Progenitor cell of endocrine pancreas (in vitro differentiated cells): ENCODE measurements at regions not wholly inside any gene's neighbourhood (a gene's known extent, or its start where the extent isn't known, plus 50 kb on each side); places are given as distances from the start of the nearest gene placed in this dataset.

Experiments
- DNase-seq: peaks from one replicate; pipeline ENCODE4 v3.0.0; 2021; ENCODE audit warnings: low spot score; ENCODE audit not compliant: unreplicated experiment
- H3K27ac Mint-ChIP-seq: 2 replicates; pipeline ENCODE4 v1.8.0; 2021; ENCODE audit warnings: mild to moderate bottlenecking, moderate library complexity, mixed read lengths
- H3K27me3 Mint-ChIP-seq: 2 replicates; pipeline ENCODE4 v1.8.0; 2021; ENCODE audit warnings: mixed read lengths
- H3K36me3 Mint-ChIP-seq: 2 replicates; pipeline ENCODE4 v1.8.0; 2022; ENCODE audit warnings: mixed read lengths; ENCODE audit not compliant: insufficient read depth
- H3K4me1 Mint-ChIP-seq: 2 replicates; pipeline ENCODE4 v1.8.0; 2021; ENCODE audit warnings: low read depth, mixed read lengths
- H3K4me3 Mint-ChIP-seq: 2 replicates; pipeline ENCODE4 v1.8.0; 2021; ENCODE audit warnings: low read depth, mild to moderate bottlenecking, moderate library complexity, mixed read lengths
- H3K9me3 Mint-ChIP-seq: 2 replicates; pipeline ENCODE4 v1.8.0; 2021; ENCODE audit warnings: low read depth, mixed read lengths
- CTCF ChIP-seq: fragments of 200-600 bp; sonication (generic); IDR thresholded peaks from one replicate; pipeline ENCODE4 v1.5.0; 2021; ENCODE audit warnings: antibody characterized with exemption, mild to moderate bottlenecking; ENCODE audit not compliant: unreplicated experiment

GRCh38 chr11:42253156-42253555 is 793.7 kb upstream of the LRRC4C start:
- H3K4me3 Mint-ChIP-seq = no peak overlapping the region
- peaks cover 7% of the 10 kb centered on the region for H3K4me1 Mint-ChIP-seq
- H3K36me3 Mint-ChIP-seq = no peaks in the 10 kb centered on the region
- H3K27ac Mint-ChIP-seq = no peak overlapping the region
- no peaks in the 10 kb centered on the region for H3K27me3 Mint-ChIP-seq
- no peak for TF ChIP-seq CTCF
- H3K9me3 Mint-ChIP-seq = no peaks in the 10 kb centered on the region
- no peak for DNase-seq

- Mint-ChIP-seq H3K4me1 (peaks cover 7% of the 10 kb centered on the region), H3K4me3 (no peak overlapping the region), H3K9me3 (no peaks in the 10 kb centered on the region), H3K36me3 (no peaks in the 10 kb centered on the region), H3K27me3 (no peaks in the 10 kb centered on the region), H3K27ac (no peak overlapping the region)
- no peak for DNase-seq
- no peak for TF ChIP-seq CTCF
Observed at GRCh38 chr11:42255906-42256305, 796.5 kb upstream of the LRRC4C start.

- Mint-ChIP-seq H3K27ac (no peak overlapping the region), H3K4me1 (peaks cover 7% of the 10 kb centered on the region), H3K9me3 (no peaks in the 10 kb centered on the region), H3K36me3 (no peaks in the 10 kb centered on the region), H3K27me3 (no peaks in the 10 kb centered on the region), H3K4me3 (no peak overlapping the region)
- no peak for DNase-seq
- TF ChIP-seq CTCF = no peak
Observed at GRCh38 chr11:42257534-42257933, 798.1 kb upstream of the LRRC4C start.

GRCh38 chr11:42265072-42265471 is 805.6 kb upstream of the LRRC4C start:
- H3K27me3 Mint-ChIP-seq = no peaks in the 10 kb centered on the region
- peaks cover 4% of the 10 kb centered on the region for H3K9me3 Mint-ChIP-seq
- TF ChIP-seq CTCF = no peak
- DNase-seq = no peak
- no peaks in the 10 kb centered on the region for H3K36me3 Mint-ChIP-seq
- H3K4me3 Mint-ChIP-seq = no peak overlapping the region
- no peak overlapping the region for H3K27ac Mint-ChIP-seq
- no peaks in the 10 kb centered on the region for H3K4me1 Mint-ChIP-seq

- peaks cover 22% of the 10 kb centered on the region for H3K9me3 Mint-ChIP-seq
- no peaks in the 10 kb centered on the region for H3K4me1 Mint-ChIP-seq
- no peak for TF ChIP-seq CTCF
- H3K36me3 Mint-ChIP-seq = peaks cover 4% of the 10 kb centered on the region
- no peak for DNase-seq
- H3K27ac Mint-ChIP-seq = no peak overlapping the region
- no peaks in the 10 kb centered on the region for H3K27me3 Mint-ChIP-seq
- H3K4me3 Mint-ChIP-seq = no peak overlapping the region
Observed at GRCh38 chr11:42271306-42271705, 811.9 kb upstream of the LRRC4C start.
